GM13976 (cell line): ENCODE measurements at regions not wholly inside any gene's neighbourhood (a gene's known extent, or its start where the extent isn't known, plus 50 kb on each side); places are given as distances from the start of the nearest gene placed in this dataset.

Experiments used
- DNase-seq: peaks from one replicate; pipeline ENCODE4 v3.0.0; 2012; ENCODE audit warnings: low spot score
- CTCF ChIP-seq: IDR thresholded peaks from 2 replicates; pipeline ENCODE4 v1.5.1; 2012; ENCODE audit warnings: borderline replicate concordance, mild to moderate bottlenecking; ENCODE audit not compliant: insufficient read depth; ENCODE audit errors: extremely low read depth, missing control alignments, control extremely low read depth
- in situ Hi-C: fragments of 300-500 bp; cut with MboI; formaldehyde crosslinking; loops from one replicate; pipeline ENCODE4 v1.12.0; 2022; ENCODE audit warnings: low sequenced_read_pairs, mixed read lengths, inconsistent platforms; ENCODE audit not compliant: unreplicated experiment

- in situ Hi-C loops, result no loop called here
- no peak for DNase-seq
- no peak for TF ChIP-seq CTCF
These were observed 132.8 kb upstream of the PDE1A start for GRCh38 chr2:182559623-182560022.

GRCh38 chr2:182565911-182566567, 139.2 kb upstream of the PDE1A start:
- DNase-seq, result no peak
- no peak for TF ChIP-seq CTCF
- in situ Hi-C loops, result no loop called here

- in situ Hi-C loops, result no loop called here
These were observed 142.5 kb upstream of the DNAJC10 start for GRCh38 chr2:182573553-182573952.

GRCh38 chr2:182577816-182578215, 138.2 kb upstream of the DNAJC10 start:
- no peak for TF ChIP-seq CTCF
- DNase-seq, result no peak
- in situ Hi-C loops, result no loop called here

More at GRCh38 chr2:182573553-182573952, 142.5 kb upstream of the DNAJC10 start:
- TF ChIP-seq CTCF, result no peak
- no peak for DNase-seq

- in situ Hi-C loops, result no loop called here
- no peak for DNase-seq
- TF ChIP-seq CTCF, result no peak
These were observed 134.7 kb upstream of the DNAJC10 start for GRCh38 chr2:182581196-182581935.

- DNase-seq, result no peak
- in situ Hi-C loops, result no loop called here
- TF ChIP-seq CTCF, result no peak
These were observed 131.6 kb upstream of the DNAJC10 start for GRCh38 chr2:182584462-182584861.
